ENCODE measurements at regions not wholly inside any gene's neighbourhood (a gene's known extent, or its start where the extent isn't known, plus 50 kb on each side); places are given as distances from the start of the nearest gene placed in this dataset.

GRCh38 chr2:217316743-217317142 is 456.9 kb upstream of the TNP1 start:
- TF ChIP-seq FOXK2 (IDR thresholded peaks at IDR 0.05) (no peak), ZNF384 (IDR thresholded peaks at IDR 0.05) (no peak), BHLHE40 (IDR thresholded peaks at IDR 0.05; ENCODE audit: borderline replicate concordance) (no peak), ARNT (IDR thresholded peaks at IDR 0.05) (no peak), FOXA1 (IDR thresholded peaks at IDR 0.05) (no peak), ELF4 (IDR thresholded peaks at IDR 0.05) (no peak), SP1 (IDR thresholded peaks at IDR 0.05) (no peak), NFRKB (IDR thresholded peaks at IDR 0.05) (no peak), HDGF (IDR thresholded peaks at IDR 0.05; ENCODE audit: borderline replicate concordance) (no peak)

All from HEK293T (cell line).